B cell (primary cell): ENCODE measurements at regions not wholly inside any gene's neighbourhood (a gene's known extent, or its start where the extent isn't known, plus 50 kb on each side); places are given as distances from the start of the nearest gene placed in this dataset.

Source experiments
- EZH2 ChIP-seq: IDR thresholded peaks from 2 replicates; pipeline ENCODE4 v1.6.1; 2012; ENCODE audit warnings: borderline replicate concordance, low read depth, mild to moderate bottlenecking, moderate library complexity, low read length; ENCODE audit not compliant: insufficient read depth, poor library complexity, severe bottlenecking
- TF ChIP-seq, protein P1 (sequence below): fragments of 200-600 bp; IDR thresholded peaks from one replicate; pipeline ENCODE4 v1.8.0; 2022; ENCODE audit warnings: antibody characterized with exemption, mild to moderate bottlenecking

DNA sequence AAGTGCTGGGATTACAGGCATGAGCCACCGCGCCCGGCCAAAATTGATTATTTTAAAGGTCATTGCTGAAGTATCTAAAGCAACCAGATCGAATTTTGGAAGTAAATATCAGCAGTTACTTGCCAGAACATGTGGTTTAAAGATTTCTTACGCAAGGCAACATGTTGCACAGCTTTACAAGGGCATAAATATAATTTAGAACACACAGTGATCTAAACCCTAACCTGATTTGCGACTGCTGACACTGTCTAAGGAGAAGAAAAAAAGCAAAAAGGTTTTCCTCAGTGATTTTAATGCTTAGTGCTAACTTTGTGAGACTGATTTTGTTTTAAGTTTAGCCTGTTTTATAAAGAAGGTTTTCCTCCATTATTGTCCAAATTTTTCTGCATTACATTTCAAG, 569.9 kb upstream of the LINC00305 start:
- no peak for TF ChIP-seq EZH2
- TF ChIP-seq, protein P1, sequence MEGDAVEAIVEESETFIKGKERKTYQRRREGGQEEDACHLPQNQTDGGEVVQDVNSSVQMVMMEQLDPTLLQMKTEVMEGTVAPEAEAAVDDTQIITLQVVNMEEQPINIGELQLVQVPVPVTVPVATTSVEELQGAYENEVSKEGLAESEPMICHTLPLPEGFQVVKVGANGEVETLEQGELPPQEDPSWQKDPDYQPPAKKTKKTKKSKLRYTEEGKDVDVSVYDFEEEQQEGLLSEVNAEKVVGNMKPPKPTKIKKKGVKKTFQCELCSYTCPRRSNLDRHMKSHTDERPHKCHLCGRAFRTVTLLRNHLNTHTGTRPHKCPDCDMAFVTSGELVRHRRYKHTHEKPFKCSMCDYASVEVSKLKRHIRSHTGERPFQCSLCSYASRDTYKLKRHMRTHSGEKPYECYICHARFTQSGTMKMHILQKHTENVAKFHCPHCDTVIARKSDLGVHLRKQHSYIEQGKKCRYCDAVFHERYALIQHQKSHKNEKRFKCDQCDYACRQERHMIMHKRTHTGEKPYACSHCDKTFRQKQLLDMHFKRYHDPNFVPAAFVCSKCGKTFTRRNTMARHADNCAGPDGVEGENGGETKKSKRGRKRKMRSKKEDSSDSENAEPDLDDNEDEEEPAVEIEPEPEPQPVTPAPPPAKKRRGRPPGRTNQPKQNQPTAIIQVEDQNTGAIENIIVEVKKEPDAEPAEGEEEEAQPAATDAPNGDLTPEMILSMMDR = no peak
